T-helper 2 cell treated with Interferon-gamma antibody and Interleukin-4, amounts not matched to agents 5 μg/mL and 100 μg/mL, for 36 hours (primary cell): ENCODE measurements at regions not wholly inside any gene's neighbourhood (a gene's known extent, or its start where the extent isn't known, plus 50 kb on each side); places are given as distances from the start of the nearest gene placed in this dataset.

Experiments used
- DNase-seq: peaks from one replicate; pipeline ENCODE4 v3.0.0; 2021; ENCODE audit warnings: low spot score
- H3K27ac Mint-ChIP-seq: one replicate; pipeline ENCODE4 v1.8.0; 2021; ENCODE audit warnings: mild to moderate bottlenecking, mixed read lengths
- H3K27me3 Mint-ChIP-seq: one replicate; pipeline ENCODE4 v1.8.0; 2021; ENCODE audit warnings: low read depth, mixed read lengths
- H3K36me3 Mint-ChIP-seq: one replicate; pipeline ENCODE4 v1.8.0; 2021; ENCODE audit warnings: low read depth, mixed read lengths
- H3K4me1 Mint-ChIP-seq: one replicate; pipeline ENCODE4 v1.8.0; 2021; ENCODE audit warnings: low read depth, mixed read lengths
- H3K4me3 Mint-ChIP-seq: one replicate; pipeline ENCODE4 v1.8.0; 2022; ENCODE audit warnings: mild to moderate bottlenecking, moderate library complexity, mixed read lengths
- H3K9me3 Mint-ChIP-seq: one replicate; pipeline ENCODE4 v1.8.0; 2021; ENCODE audit warnings: mixed read lengths

- H3K4me1 Mint-ChIP-seq, result no peaks in the 10 kb centered on the region
- no peaks in the 10 kb centered on the region for H3K9me3 Mint-ChIP-seq
- no peaks in the 10 kb centered on the region for H3K27me3 Mint-ChIP-seq
- no peak overlapping the region for H3K4me3 Mint-ChIP-seq
- no peak overlapping the region for H3K27ac Mint-ChIP-seq
- no peaks in the 10 kb centered on the region for H3K36me3 Mint-ChIP-seq
- DNase-seq, result no peak
These were observed 199.8 kb upstream of the WSCD1 start for GRCh38 chr17:5870231-5870953.

GRCh38 chr17:5871666-5872065, 198.5 kb upstream of the WSCD1 start:
- no peak overlapping the region for H3K27ac Mint-ChIP-seq
- H3K4me3 Mint-ChIP-seq, result no peak overlapping the region

GRCh38 chr17:5872831-5873230, 197.3 kb upstream of the WSCD1 start:
- no peak for DNase-seq
- Mint-ChIP-seq H3K9me3 (no peaks in the 10 kb centered on the region), H3K36me3 (no peaks in the 10 kb centered on the region), H3K4me3 (no peak overlapping the region), H3K27ac (no peak overlapping the region), H3K4me1 (no peaks in the 10 kb centered on the region), H3K27me3 (peaks cover 5% of the 10 kb centered on the region)

More at GRCh38 chr17:5871666-5872065, 198.5 kb upstream of the WSCD1 start:
- no peaks in the 10 kb centered on the region for H3K36me3 Mint-ChIP-seq
- no peaks in the 10 kb centered on the region for H3K4me1 Mint-ChIP-seq
- H3K27me3 Mint-ChIP-seq, result peaks cover 3% of the 10 kb centered on the region
- no peak for DNase-seq
- no peaks in the 10 kb centered on the region for H3K9me3 Mint-ChIP-seq

- Mint-ChIP-seq H3K27ac (no peak overlapping the region), H3K9me3 (no peaks in the 10 kb centered on the region), H3K4me1 (no peaks in the 10 kb centered on the region), H3K36me3 (no peaks in the 10 kb centered on the region), H3K4me3 (no peak overlapping the region), H3K27me3 (peaks cover 5% of the 10 kb centered on the region)
- DNase-seq, result no peak
These were observed 196.4 kb upstream of the WSCD1 start for GRCh38 chr17:5873781-5874180.

GRCh38 chr17:5874486-5874885, 195.7 kb upstream of the WSCD1 start:
- Mint-ChIP-seq H3K27ac (no peak overlapping the region), H3K27me3 (peaks cover 5% of the 10 kb centered on the region), H3K36me3 (no peaks in the 10 kb centered on the region), H3K4me1 (no peaks in the 10 kb centered on the region), H3K4me3 (no peak overlapping the region), H3K9me3 (no peaks in the 10 kb centered on the region)
- no peak for DNase-seq

- Mint-ChIP-seq H3K9me3 (no peaks in the 10 kb centered on the region), H3K27me3 (peaks cover 12% of the 10 kb centered on the region)
These were observed 192.8 kb upstream of the WSCD1 start for GRCh38 chr17:5877366-5877765.

GRCh38 chr17:5877948-5878347, 192.2 kb upstream of the WSCD1 start:
- Mint-ChIP-seq H3K27ac (no peak overlapping the region), H3K36me3 (no peaks in the 10 kb centered on the region), H3K27me3 (peaks cover 12% of the 10 kb centered on the region), H3K4me1 (no peaks in the 10 kb centered on the region), H3K9me3 (no peaks in the 10 kb centered on the region), H3K4me3 (no peak overlapping the region)
- DNase-seq, result no peak

More at GRCh38 chr17:5877366-5877765, 192.8 kb upstream of the WSCD1 start:
- Mint-ChIP-seq H3K36me3 (no peaks in the 10 kb centered on the region), H3K4me1 (no peaks in the 10 kb centered on the region), H3K27ac (no peak overlapping the region), H3K4me3 (no peak overlapping the region)
- no peak for DNase-seq

- peaks cover 10% of the 10 kb centered on the region for H3K27me3 Mint-ChIP-seq
- no peaks in the 10 kb centered on the region for H3K36me3 Mint-ChIP-seq
- no peaks in the 10 kb centered on the region for H3K4me1 Mint-ChIP-seq
- H3K9me3 Mint-ChIP-seq, result no peaks in the 10 kb centered on the region
- DNase-seq, result no peak
- no peak overlapping the region for H3K4me3 Mint-ChIP-seq
- no peak overlapping the region for H3K27ac Mint-ChIP-seq
These were observed 188.3 kb upstream of the WSCD1 start for GRCh38 chr17:5881849-5882248.

GRCh38 chr17:5883775-5884665, 186.2 kb upstream of the WSCD1 start:
- H3K36me3 Mint-ChIP-seq, result no peaks in the 10 kb centered on the region

GRCh38 chr17:5885336-5885735, 184.8 kb upstream of the WSCD1 start:
- Mint-ChIP-seq H3K4me1 (no peaks in the 10 kb centered on the region), H3K27me3 (peaks cover 14% of the 10 kb centered on the region)

More at GRCh38 chr17:5883775-5884665, 186.2 kb upstream of the WSCD1 start:
- Mint-ChIP-seq H3K4me3 (no peak overlapping the region), H3K27ac (no peak overlapping the region), H3K4me1 (no peaks in the 10 kb centered on the region), H3K9me3 (no peaks in the 10 kb centered on the region), H3K27me3 (peaks cover 12% of the 10 kb centered on the region)
- DNase-seq, result no peak

GRCh38 chr17:5888811-5889210, 181.4 kb upstream of the WSCD1 start:
- no peak for DNase-seq
- H3K9me3 Mint-ChIP-seq, result no peaks in the 10 kb centered on the region
- no peaks in the 10 kb centered on the region for H3K4me1 Mint-ChIP-seq
- peaks cover 22% of the 10 kb centered on the region for H3K27me3 Mint-ChIP-seq
- H3K36me3 Mint-ChIP-seq, result no peaks in the 10 kb centered on the region
- H3K4me3 Mint-ChIP-seq, result no peak overlapping the region
- no peak overlapping the region for H3K27ac Mint-ChIP-seq

More at GRCh38 chr17:5885336-5885735, 184.8 kb upstream of the WSCD1 start:
- DNase-seq, result no peak
- no peaks in the 10 kb centered on the region for H3K36me3 Mint-ChIP-seq
- no peak overlapping the region for H3K27ac Mint-ChIP-seq
- no peak overlapping the region for H3K4me3 Mint-ChIP-seq
- no peaks in the 10 kb centered on the region for H3K9me3 Mint-ChIP-seq

GRCh38 chr17:5892921-5893675, 177.1 kb upstream of the WSCD1 start:
- DNase-seq, result no peak
- Mint-ChIP-seq H3K4me1 (peaks cover 3% of the 10 kb centered on the region), H3K4me3 (no peak overlapping the region), H3K36me3 (no peaks in the 10 kb centered on the region), H3K9me3 (no peaks in the 10 kb centered on the region), H3K27ac (no peak overlapping the region), H3K27me3 (peaks cover 24% of the 10 kb centered on the region)

- Mint-ChIP-seq H3K4me1 (peaks cover 3% of the 10 kb centered on the region), H3K36me3 (no peaks in the 10 kb centered on the region), H3K27ac (no peak overlapping the region), H3K9me3 (no peaks in the 10 kb centered on the region), H3K4me3 (no peak overlapping the region), H3K27me3 (peaks cover 24% of the 10 kb centered on the region)
- no peak for DNase-seq
These were observed 176.4 kb upstream of the WSCD1 start for GRCh38 chr17:5893741-5894140.

GRCh38 chr17:5895276-5895675, 174.9 kb upstream of the WSCD1 start:
- no peak for DNase-seq
- Mint-ChIP-seq H3K4me1 (peaks cover 3% of the 10 kb centered on the region), H3K4me3 (no peak overlapping the region), H3K9me3 (no peaks in the 10 kb centered on the region), H3K27ac (no peak overlapping the region), H3K36me3 (no peaks in the 10 kb centered on the region), H3K27me3 (peaks cover 16% of the 10 kb centered on the region)
